Right ventricle myocardium superior (tissue), 1 donor: ENCODE measurements at regions not wholly inside any gene's neighbourhood (a gene's known extent, or its start where the extent isn't known, plus 50 kb on each side); places are given as distances from the start of the nearest gene placed in this dataset.
"Not testable (repeated sequence)": the region's sequence is repeated elsewhere in the genome, so short reads cannot be mapped to it uniquely, and the experiment has no call there.

Source experiments
- ATAC-seq: fragments of 200-7000 bp; cut with Tn5 transposase; one replicate; pipeline ENCODE4 v1.9.1; 2020; ENCODE audit warnings: mild to moderate bottlenecking; ENCODE audit not compliant: poor library complexity
- DNase-seq: peaks from one replicate; pipeline ENCODE4 v3.0.0-alpha.2; 2020
- intact Hi-C: fragments of 100-400 bp; cut with DNase I; formaldehyde crosslinking; loops from one replicate; pipeline ENCODE4 v1.11.2; 2022
- donor health status: DM: no; HTN: yes; CAD: no; lungs with severe emphysema.

GRCh38 chr2:166658901-166659300, 164.9 kb upstream of the SCN7A start:
- ATAC-seq (no peak), DNase-seq (no peak)
- intact Hi-C loops: no loop called here

- ATAC-seq (no peak), DNase-seq (no peak)
- intact Hi-C loops: no loop called here
Observed at GRCh38 chr2:166653185-166653813, 159.2 kb upstream of the SCN7A start.

GRCh38 chr2:166651991-166652390, 157.9 kb upstream of the SCN7A start:
- DNase-seq: no peak
- intact Hi-C loops: no loop called here
- ATAC-seq: no peak

GRCh38 chr2:166651080-166651675, 157.1 kb upstream of the SCN7A start:
- intact Hi-C loops: no loop called here
- ATAC-seq (no peak), DNase-seq (no peak)

- intact Hi-C loops: no loop called here
- ATAC-seq (no peak), DNase-seq (no peak)
Observed at GRCh38 chr2:166647935-166648334, 153.9 kb upstream of the SCN7A start.

- DNase-seq (no peak), ATAC-seq (peak; percentile 75)
- intact Hi-C loops: no loop called here
Observed at GRCh38 chr2:166643980-166644379, 149.9 kb upstream of the SCN7A start.

GRCh38 chr2:166641516-166641915, 147.5 kb upstream of the SCN7A start:
- ATAC-seq, intact Hi-C loops: not testable (repeated sequence)

GRCh38 chr2:166637051-166637450, 143.0 kb upstream of the SCN7A start:
- intact Hi-C loops: no loop called here
- ATAC-seq (no peak), DNase-seq (no peak)

More at GRCh38 chr2:166641516-166641915, 147.5 kb upstream of the SCN7A start:
- not testable (repeated sequence) for DNase-seq

GRCh38 chr2:166634706-166635105, 140.7 kb upstream of the SCN7A start:
- intact Hi-C loops: no loop called here
- ATAC-seq: no peak

GRCh38 chr2:166632616-166633015, 138.6 kb upstream of the SCN7A start:
- peak; percentile 29 for ATAC-seq
- no peak for DNase-seq
- intact Hi-C loops: no loop called here

More at GRCh38 chr2:166634706-166635105, 140.7 kb upstream of the SCN7A start:
- no peak for DNase-seq

GRCh38 chr2:166628478-166629136, 134.6 kb upstream of the SCN7A start:
- ATAC-seq (peak; percentile 60), DNase-seq (no peak)
- intact Hi-C loops: no loop called here

- peak; percentile 88 for ATAC-seq
- DNase-seq: no peak
- intact Hi-C loops: no loop called here
Observed at GRCh38 chr2:166627893-166628292, 133.8 kb upstream of the SCN7A start.

- intact Hi-C loops: no loop called here
- DNase-seq: no peak
- ATAC-seq: no peak
Observed at GRCh38 chr2:166625670-166626069, 131.6 kb upstream of the SCN7A start.

GRCh38 chr2:166614503-166614902, 120.5 kb upstream of the SCN7A start:
- intact Hi-C loops: no loop called here
- no peak for DNase-seq
- no peak for ATAC-seq

- intact Hi-C loops: no loop called here
- ATAC-seq: no peak
- DNase-seq: no peak
Observed at GRCh38 chr2:166614029-166614428, 120.0 kb upstream of the SCN7A start.

- ATAC-seq (no peak), DNase-seq (no peak)
- intact Hi-C loops: no loop called here
Observed at GRCh38 chr2:166613226-166613625, 119.2 kb upstream of the SCN7A start.

- ATAC-seq (no peak), DNase-seq (no peak)
- intact Hi-C loops: no loop called here
Observed at GRCh38 chr2:166612214-166612613, 118.2 kb upstream of the SCN7A start.

GRCh38 chr2:166610913-166611305, 116.9 kb upstream of the SCN7A start:
- DNase-seq (no peak), ATAC-seq (no peak)
- intact Hi-C loops: no loop called here

GRCh38 chr2:166610180-166610912, 116.3 kb upstream of the SCN7A start:
- intact Hi-C loops: no loop called here
- ATAC-seq: no peak
- DNase-seq: peak; percentile 43
